Adrenal gland (tissue), 9 donors: ENCODE measurements at regions not wholly inside any gene's neighbourhood (a gene's known extent, or its start where the extent isn't known, plus 50 kb on each side); places are given as distances from the start of the nearest gene placed in this dataset.

Experiments used
- DNase-seq, 7 donors: peaks; one replicate each; pipeline ENCODE4 v3.0.0-alpha.2; 2019 to 2020
- H3K27ac ChIP-seq, 5 donors: fragments of 200-600 bp; sonication (generic) in 4 of 5; 1 replicate in 3 of 5; 2 replicates in 2 of 5; pipeline versions ENCODE4 v1.5.1 to v1.8.0; 2016 to 2020; ENCODE audit warnings: mild to moderate bottlenecking in 1 of 5
- H3K27me3 ChIP-seq: fragments of 200-600 bp; 2 replicates; pipeline ENCODE4 v1.8.0; 2021
- H3K36me3 ChIP-seq, 2 donors: fragments of 200-600 bp; replicated peaks in 1 of 2; 1 replicate in 1 of 2; 2 replicates in 1 of 2; pipeline versions ENCODE4 v1.5.1 to v1.8.0; 2018 to 2022
- H3K4me1 ChIP-seq, 2 donors: fragments of 200-600 bp; replicated peaks in 1 of 2; 1 replicate in 1 of 2; 2 replicates in 1 of 2; pipeline versions ENCODE4 v1.5.1 to v1.8.0; 2018 to 2021
- H3K4me3 ChIP-seq, 4 donors: fragments of 200-600 bp; sonication (generic) in 3 of 4; one replicate each; pipeline ENCODE4 v1.5.1; 2016 to 2018
- H3K9me3 ChIP-seq, 3 donors: fragments of 200-600 bp; sonication (generic) in 1 of 3; replicated peaks in 1 of 3; 1 replicate in 2 of 3; 2 replicates in 1 of 3; pipeline versions ENCODE4 v1.5.1 to v1.8.0; 2016 to 2021
- POLR2A ChIP-seq, 2 donors: fragments of 450-650 bp; IDR thresholded peaks; one replicate each; pipeline ENCODE4 v1.6.1; 2017; ENCODE audit warnings: antibody characterized with exemption in 2 of 2, mild to moderate bottlenecking in 2 of 2, moderate library complexity in 1 of 2
- WGBS, 4 donors: extraction: QIAGEN DNeasy Blood & Tissue Kit in 2 of 4; methylation state at CpG; one replicate each; pipeline versions ENCODE4 v1.1.5 to v1.1.7; 2013 to 2017; 5-methylcytosine and 5-hydroxymethylcytosine counted together
- intact Hi-C, 2 donors: fragments of 100-400 bp; cut with DNase I; formaldehyde crosslinking; loops; one replicate each; pipeline versions ENCODE4 v1.14.1 to v1.15.0; 2022 to 2023
- TF ChIP-seq, protein P1 (sequence below), 6 experiments: fragments of 450-650 bp in 4 of 6; fragments of 200-600 bp in 2 of 6; sonication (generic) in 1 of 6; IDR thresholded peaks; 1 replicate in 5 of 6; 2 replicates in 1 of 6; pipeline versions ENCODE4 v1.5.1 to v1.8.0; 2016 to 2021; ENCODE audit warnings: antibody characterized with exemption in 6 of 6, mild to moderate bottlenecking in 2 of 6, moderate library complexity in 1 of 6
- donor health status: healthy with polysubstance abuse.
- donor health status: Bipolar disorder and iron deficiency.
- donor health status: DM: yes; HTN: yes; CAD: no.
- donor health status: DM: no; HTN: no; CAD: no.
- donor health status: DM: no; HTN: no; CAD: no.

DNA sequence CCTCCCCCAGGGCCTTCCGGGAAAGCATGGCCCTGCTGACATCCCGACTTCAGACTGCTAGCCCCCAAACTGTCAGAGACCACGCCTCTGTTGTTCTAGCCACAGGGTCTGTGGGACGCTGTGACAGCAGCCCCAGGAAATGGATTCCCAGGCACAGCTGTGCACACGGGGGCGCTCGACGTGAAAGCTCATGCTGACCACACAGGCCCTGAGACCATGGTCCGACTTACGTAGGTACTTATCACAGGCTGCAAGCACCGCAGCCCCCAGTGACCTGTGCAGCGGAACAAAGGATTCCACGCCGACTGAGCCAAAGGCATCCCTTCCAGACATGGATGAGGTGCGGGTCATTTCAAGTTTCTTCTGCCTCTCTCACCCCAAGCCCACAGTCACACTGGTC lies 150.6 kb downstream of the CTTN start:
- no peak for DNase-seq
- TF ChIP-seq, protein P1, sequence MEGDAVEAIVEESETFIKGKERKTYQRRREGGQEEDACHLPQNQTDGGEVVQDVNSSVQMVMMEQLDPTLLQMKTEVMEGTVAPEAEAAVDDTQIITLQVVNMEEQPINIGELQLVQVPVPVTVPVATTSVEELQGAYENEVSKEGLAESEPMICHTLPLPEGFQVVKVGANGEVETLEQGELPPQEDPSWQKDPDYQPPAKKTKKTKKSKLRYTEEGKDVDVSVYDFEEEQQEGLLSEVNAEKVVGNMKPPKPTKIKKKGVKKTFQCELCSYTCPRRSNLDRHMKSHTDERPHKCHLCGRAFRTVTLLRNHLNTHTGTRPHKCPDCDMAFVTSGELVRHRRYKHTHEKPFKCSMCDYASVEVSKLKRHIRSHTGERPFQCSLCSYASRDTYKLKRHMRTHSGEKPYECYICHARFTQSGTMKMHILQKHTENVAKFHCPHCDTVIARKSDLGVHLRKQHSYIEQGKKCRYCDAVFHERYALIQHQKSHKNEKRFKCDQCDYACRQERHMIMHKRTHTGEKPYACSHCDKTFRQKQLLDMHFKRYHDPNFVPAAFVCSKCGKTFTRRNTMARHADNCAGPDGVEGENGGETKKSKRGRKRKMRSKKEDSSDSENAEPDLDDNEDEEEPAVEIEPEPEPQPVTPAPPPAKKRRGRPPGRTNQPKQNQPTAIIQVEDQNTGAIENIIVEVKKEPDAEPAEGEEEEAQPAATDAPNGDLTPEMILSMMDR (IDR thresholded peaks at IDR 0.05) = no peak
- no peak for TF ChIP-seq POLR2A (IDR thresholded peaks at IDR 0.05)

DNA sequence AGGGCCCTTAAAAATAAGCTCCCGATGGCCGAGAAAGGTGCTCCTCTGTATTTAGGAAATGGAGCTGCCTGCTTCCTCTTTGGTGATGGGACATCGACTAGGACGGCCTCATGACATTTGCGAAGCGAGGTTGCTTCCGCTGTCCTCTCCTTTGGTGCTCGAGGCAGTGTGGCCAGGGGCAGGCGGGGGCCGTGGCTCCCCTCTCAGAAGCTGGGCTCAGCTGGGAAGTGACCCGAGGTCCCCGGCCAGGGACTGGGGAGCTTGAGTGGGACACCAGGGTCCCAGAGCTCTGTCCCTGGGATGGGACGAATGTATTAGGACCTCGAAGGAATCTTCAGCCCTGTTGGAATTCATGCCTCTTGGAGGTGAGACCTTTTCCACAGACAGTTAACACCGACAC lies 151.1 kb downstream of the CTTN start:
- Histone ChIP-seq H3K27me3 (no peaks in the 10 kb centered on the region), H3K27ac (no peak overlapping the region), H3K9me3 (no peaks in the 10 kb centered on the region), H3K36me3 (no peaks in the 10 kb centered on the region), H3K4me3 (no peak overlapping the region), H3K4me1 (no peaks in the 10 kb centered on the region)
- no peak for DNase-seq
- intact Hi-C loops = no loop called here
- 85 to 89% (median 87%) methylated on average over 9 to 15 of the region's 15 CpGs for WGBS, 4 donors
- no peak for TF ChIP-seq POLR2A (IDR thresholded peaks at IDR 0.05)
- TF ChIP-seq, protein P1 (IDR thresholded peaks at IDR 0.05) = no peak

More for the DNA sequence above, 150.6 kb downstream of the CTTN start:
- H3K4me1 ChIP-seq = no peaks in the 10 kb centered on the region
- no peak overlapping the region for H3K4me3 ChIP-seq
- intact Hi-C loops = no loop called here
- no peaks in the 10 kb centered on the region for H3K36me3 ChIP-seq
- no peaks in the 10 kb centered on the region for H3K27me3 ChIP-seq
- H3K27ac ChIP-seq = no peak overlapping the region
- no peaks in the 10 kb centered on the region for H3K9me3 ChIP-seq
- 88 to 96% (median 94%) methylated on average over 9 to 15 of the region's 15 CpGs for WGBS, 4 donors

DNA sequence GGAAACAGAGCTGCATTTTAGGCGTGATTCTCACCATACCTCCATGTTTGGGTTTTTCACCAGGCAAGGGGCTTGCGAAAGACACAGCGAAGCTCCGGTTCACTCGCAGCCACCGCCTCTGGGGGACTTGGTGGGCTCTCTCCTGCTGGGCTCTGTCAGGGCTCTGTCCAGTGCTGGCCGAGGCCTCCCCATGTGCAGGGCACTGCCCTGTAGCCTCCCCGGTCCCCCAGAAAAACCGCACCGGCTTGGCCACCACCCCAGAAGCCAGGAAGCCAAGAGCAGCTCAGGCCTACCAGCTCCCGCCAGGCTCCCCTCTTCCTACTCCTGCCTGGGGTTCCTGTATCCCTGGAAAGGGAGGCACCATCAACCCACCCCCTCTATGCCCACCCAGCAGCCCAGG lies 151.5 kb downstream of the CTTN start:
- H3K4me1 ChIP-seq = no peaks in the 10 kb centered on the region
- H3K9me3 ChIP-seq = no peaks in the 10 kb centered on the region
- 91 to 98% (median 95%) methylated on average over 10 to 11 of the region's 11 CpGs for WGBS, 4 donors
- TF ChIP-seq POLR2A (IDR thresholded peaks at IDR 0.05) = no peak
- TF ChIP-seq, protein P1 (IDR thresholded peaks at IDR 0.05) = no peak
- H3K36me3 ChIP-seq = no peaks in the 10 kb centered on the region
- H3K27me3 ChIP-seq = no peaks in the 10 kb centered on the region
- intact Hi-C loops = no loop called here
- DNase-seq = no peak
- H3K4me3 ChIP-seq = no peak overlapping the region
- H3K27ac ChIP-seq = no peak overlapping the region

GRCh38 chr11:70550456-70551195 lies 152.3 kb downstream of the CTTN start:
- no peak overlapping the region for H3K27ac ChIP-seq
- no peaks in the 10 kb centered on the region for H3K9me3 ChIP-seq
- no peak overlapping the region for H3K4me3 ChIP-seq
- no peaks in the 10 kb centered on the region for H3K4me1 ChIP-seq
- H3K36me3 ChIP-seq = no peaks in the 10 kb centered on the region
- no peak for DNase-seq
- intact Hi-C loops = no loop called here
- 90 to 96% (median 93%) methylated on average over 20 to 22 of the region's 22 CpGs for WGBS, 4 donors
- TF ChIP-seq, protein P1 (IDR thresholded peaks at IDR 0.05) = no peak
- TF ChIP-seq POLR2A (IDR thresholded peaks at IDR 0.05) = no peak
- H3K27me3 ChIP-seq = no peaks in the 10 kb centered on the region
